ENCODE measurements at regions not wholly inside any gene's neighbourhood (a gene's known extent, or its start where the extent isn't known, plus 50 kb on each side); places are given as distances from the start of the nearest gene placed in this dataset.

DNA sequence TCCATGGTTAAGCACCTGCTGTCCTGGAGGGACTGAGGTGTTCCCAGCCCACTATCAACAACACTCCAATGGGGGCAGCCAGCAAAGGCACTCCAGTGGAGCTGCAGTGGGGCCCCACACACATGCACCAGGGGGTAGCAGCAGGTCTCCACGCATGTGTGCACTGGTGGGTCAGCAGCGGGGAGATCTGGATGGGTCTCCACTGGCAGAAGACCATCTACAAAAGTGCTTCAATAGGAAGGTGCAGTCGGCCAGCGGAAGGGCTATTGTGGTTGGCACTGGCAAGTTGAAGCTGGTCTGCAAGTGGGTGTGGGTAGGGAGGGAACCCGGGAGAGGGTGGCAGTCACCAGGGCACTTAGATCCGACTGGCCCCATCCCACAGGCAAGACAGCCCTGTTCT lies 1355.4 kb downstream of the NSUN3 start:
- no peak for DNase-seq

GRCh38 chr3:95424279-95424678 lies 1361.4 kb downstream of the NSUN3 start:
- DNase-seq, result no peak

DNA sequence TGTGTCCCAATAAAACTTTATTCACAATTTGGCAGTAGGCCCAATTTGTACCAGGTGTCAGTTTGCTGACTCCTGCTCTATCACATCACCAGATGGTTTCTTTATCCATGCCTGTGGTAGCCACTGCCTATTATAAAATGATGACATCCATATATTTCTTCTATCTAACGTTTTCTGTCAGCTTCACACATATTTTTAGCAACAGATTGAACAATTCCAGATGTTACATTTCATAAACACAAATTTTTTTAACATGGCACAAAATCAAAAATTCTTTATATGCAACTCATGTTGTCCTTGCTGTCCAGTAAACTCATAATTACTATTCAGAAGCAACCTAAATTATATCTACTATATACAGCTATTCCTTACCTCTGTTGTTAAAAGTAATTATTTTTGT lies 1371.6 kb downstream of the NSUN3 start:
- no peak for DNase-seq

DNA sequence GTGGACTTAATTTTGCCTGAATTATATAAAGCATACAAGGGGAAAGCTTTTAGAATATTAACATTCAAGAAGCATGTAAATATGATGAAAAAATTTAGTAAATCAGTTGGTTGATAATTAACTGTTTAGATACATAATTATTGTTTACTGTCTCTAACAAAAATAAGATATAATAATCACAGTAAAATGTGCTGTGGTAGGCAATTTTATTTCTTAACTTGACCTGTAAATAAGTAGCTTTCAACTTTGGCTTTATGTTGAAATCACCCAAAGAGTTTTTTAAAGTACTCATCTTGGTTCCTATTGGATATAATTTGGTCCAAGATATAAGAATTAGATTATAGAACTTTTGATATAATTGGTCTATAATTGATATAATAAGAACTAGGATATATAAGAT lies 1374.5 kb downstream of the NSUN3 start:
- DNase-seq, result no peak

GRCh38 chr3:95438274-95438673 lies 1375.4 kb downstream of the NSUN3 start:
- no peak for DNase-seq

- no peak for DNase-seq
These were observed 1371.6 kb upstream of the EPHA6 start for GRCh38 chr3:95442766-95443165.

DNA sequence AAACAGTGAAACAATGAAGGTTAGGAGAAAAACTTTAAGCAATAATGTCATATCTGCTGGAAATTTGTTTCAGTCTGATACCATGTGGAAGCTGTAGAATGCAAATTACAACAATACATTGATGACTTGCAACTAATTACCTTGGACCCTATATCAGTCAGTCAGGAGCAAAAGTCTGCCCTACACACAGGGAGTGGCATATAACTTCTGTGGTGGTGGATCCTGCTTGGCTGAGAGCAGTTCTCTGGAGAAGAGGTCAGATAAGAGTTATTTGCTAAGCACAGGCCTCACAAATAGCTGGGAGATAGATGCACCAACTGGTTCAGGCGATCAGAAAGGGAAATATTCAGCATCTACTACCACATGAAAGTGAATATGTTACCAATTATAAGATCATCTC lies 1364.6 kb upstream of the EPHA6 start:
- DNase-seq, result no peak

GRCh38 chr3:95453242-95453641 lies 1361.2 kb upstream of the EPHA6 start:
- no peak for DNase-seq

- no peak for DNase-seq
These were observed 1357.6 kb upstream of the EPHA6 start for GRCh38 chr3:95456835-95457234.

DNA sequence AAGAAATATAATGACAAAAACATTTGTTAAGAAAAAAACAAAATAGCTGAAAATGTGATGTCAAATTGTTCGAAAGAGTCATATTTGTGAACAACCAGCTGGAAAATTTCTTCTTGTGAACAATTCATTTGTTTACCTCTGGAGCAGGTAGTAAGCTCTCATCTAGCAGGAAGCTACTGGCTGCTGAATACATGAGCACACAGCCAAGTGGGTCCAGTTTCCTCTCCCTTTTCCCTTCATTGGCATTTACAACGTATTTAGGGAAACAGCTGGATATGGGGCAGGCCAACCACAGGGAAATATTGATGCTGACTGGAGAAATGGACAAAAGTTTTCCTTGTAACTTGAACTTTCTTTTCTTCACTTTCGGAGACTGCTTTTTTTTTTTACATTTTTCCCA lies 1354.7 kb upstream of the EPHA6 start:
- DNase-seq, result no peak

- DNase-seq, result no peak
These were observed 1354.1 kb upstream of the EPHA6 start for GRCh38 chr3:95460274-95460673.

GRCh38 chr3:95462161-95462560 lies 1352.2 kb upstream of the EPHA6 start:
- no peak for DNase-seq

GRCh38 chr3:95464346-95464745 lies 1350.0 kb upstream of the EPHA6 start:
- DNase-seq, result no peak

- DNase-seq, result no peak
These were observed 1346.1 kb upstream of the EPHA6 start for GRCh38 chr3:95468331-95468730.

DNA sequence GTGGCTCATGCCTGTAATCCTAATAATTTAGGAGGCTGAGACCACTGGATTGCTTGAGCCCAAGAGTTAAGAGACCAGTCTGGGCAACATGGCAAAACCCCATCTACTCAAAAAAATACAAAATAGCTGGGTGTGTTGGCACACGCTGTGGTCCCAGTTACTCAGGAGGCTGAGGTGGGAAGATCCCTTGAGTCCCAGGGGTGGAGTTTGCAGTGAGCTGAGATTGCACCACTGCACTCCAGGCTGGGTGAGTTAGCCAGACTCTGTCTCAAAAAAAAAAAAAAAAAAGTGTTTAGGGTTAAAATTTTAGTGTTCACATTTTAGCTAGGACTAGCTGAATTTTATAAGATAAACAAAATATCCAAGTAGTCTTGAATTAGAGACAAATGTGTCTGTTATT lies 1340.1 kb upstream of the EPHA6 start:
- no peak for DNase-seq

GRCh38 chr3:95476534-95476933 lies 1337.9 kb upstream of the EPHA6 start:
- DNase-seq, result no peak

- DNase-seq, result no peak
These were observed 1308.2 kb upstream of the EPHA6 start for GRCh38 chr3:95506174-95506573.

DNA sequence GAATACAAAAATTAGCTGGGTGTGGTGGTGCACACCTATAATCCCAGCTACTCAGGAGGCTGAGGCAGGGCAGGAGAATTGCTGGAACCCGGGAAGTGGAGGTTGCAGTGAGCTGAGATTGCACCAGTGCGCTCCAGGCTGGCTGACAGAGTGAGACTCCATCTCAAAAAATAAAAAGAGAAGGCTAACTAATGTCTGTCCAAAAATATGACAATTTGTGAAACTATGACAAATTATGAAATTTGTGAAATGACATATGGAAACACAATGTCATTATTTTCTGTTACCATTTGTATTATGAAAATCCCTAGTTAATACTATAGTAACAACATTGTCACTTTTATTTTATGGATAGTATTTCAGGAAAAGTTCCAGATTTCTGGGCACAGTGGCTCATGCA lies 1306.3 kb upstream of the EPHA6 start:
- DNase-seq, result no peak

DNA sequence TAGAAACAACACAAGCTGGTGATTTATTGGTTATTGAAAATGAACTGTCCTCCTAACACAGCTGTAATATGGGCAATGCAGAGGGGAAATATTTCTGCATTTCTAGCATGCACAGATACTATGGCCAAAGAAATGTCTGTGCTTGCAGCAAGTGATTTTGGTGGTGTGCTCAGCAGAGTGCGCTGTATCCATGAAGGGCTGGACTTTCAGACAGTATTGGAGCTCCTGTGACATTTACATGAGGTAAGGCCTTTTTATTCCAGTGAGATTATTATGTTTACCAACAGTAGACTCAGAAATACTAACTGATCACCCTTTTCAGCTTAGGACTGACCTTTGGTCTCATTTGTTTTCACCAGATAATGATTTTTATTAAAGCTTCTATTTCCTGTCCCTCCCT lies 1302.6 kb upstream of the EPHA6 start:
- DNase-seq, result no peak

DNA sequence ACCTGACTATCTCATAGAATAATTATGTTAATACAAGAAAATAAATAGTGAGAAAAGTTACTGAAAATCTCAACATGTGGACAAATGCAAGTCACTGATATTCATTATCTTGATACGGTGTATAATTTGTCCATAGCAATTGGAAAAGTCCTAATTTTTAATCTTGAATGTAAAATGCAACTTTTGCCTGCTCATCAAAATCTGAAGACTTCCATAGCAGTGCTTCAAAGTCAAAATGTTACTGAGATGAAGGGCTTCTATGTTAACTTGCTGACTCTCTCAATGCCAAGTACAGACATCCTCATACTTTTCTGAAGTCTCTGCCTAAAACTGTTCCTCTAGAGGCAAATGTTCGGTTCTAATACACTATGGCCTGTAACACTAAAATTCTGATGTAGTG lies 1300.1 kb upstream of the EPHA6 start:
- no peak for DNase-seq

DNA sequence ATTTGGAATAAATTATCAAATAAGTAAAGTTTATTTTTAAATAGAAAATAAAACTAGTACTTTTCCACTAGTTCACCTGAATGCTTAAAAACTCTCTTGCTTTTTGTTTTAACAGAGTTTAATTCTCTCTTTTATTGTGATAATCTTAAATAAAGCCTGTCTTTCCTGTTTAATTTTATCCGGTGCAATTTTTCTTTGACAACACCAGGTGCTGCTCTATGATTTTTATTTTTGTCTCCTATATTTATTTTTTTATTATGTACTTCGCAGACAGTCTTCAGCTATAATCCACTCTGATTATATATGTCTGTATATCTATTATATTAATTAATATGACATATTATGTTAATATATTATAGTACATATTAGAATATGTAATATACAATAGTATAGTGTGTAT lies 1293.0 kb upstream of the EPHA6 start:
- no peak for DNase-seq

GRCh38 chr3:95522449-95522848 lies 1291.9 kb upstream of the EPHA6 start:
- no peak for DNase-seq

DNA sequence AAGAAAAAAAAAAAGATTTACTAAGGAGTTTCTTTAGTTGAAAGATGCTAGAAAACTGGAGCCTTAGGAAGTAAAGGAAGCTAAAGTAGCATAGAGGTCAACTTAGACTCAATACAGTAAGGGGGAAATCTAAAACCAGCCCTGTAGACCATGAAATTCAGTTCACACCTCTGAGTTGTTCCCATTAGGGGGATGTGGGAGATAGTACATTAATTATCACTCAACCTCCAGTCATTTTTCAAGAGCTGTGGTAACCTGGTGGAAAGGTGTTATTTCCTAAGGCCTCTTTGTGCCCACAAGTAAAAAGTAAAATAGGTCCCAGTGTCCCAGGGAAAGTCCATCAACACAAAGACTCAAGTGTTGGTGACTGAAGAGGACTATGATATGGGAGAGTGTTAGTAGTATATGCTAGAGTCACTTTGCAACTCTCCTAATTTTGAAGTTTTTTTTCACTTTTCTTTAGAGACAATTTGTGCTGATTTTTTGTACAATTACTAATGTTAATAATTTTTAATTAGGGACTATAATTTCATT lies 1274.4 kb upstream of the EPHA6 start:
- no peak for DNase-seq

- no peak for DNase-seq
These were observed 1248.9 kb upstream of the EPHA6 start for GRCh38 chr3:95565502-95565901.

GRCh38 chr3:95567346-95567745 lies 1247.0 kb upstream of the EPHA6 start:
- no peak for DNase-seq

- DNase-seq, result no peak
These were observed 1227.6 kb upstream of the EPHA6 start for GRCh38 chr3:95586754-95587153.
